Thyroid gland (tissue), 4 donors: ENCODE measurements at regions not wholly inside any gene's neighbourhood (a gene's known extent, or its start where the extent isn't known, plus 50 kb on each side); places are given as distances from the start of the nearest gene placed in this dataset.

Experiments used
- POLR2A ChIP-seq, 2 donors: fragments of 450-650 bp; IDR thresholded peaks; one replicate each; pipeline ENCODE4 v1.6.1; 2017; ENCODE audit warnings: antibody characterized with exemption in 2 of 2, mild to moderate bottlenecking in 2 of 2, moderate library complexity in 1 of 2
- TF ChIP-seq, protein P1 (sequence below), 6 experiments: fragments of 200-600 bp in 3 of 6; fragments of 450-650 bp in 3 of 6; sonication (generic) in 3 of 6; IDR thresholded peaks; one replicate each; pipeline ENCODE4 v1.5.1; 2016 to 2019; ENCODE audit warnings: antibody characterized with exemption in 6 of 6, mild to moderate bottlenecking in 2 of 6, inconsistent platforms in 1 of 6, moderate library complexity in 1 of 6

DNA sequence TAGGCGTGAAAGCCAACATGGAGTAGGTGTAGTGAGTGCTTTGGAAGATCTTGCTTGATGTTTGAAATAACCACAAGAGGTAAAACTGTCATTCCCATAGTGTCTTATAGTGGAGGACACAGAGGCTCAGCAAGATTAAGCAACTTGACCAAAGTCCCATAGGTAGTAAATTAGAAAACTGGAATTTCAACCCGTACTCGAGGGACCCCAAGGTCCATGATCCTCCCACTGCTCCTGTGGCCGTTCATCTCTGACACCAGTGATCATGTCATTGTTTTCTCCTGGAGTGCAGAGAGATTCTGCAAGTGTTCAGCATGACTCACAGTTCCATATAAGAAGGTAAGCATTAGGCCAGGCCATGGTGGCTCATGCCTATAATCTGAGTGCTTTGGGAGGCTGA lies 126.9 kb downstream of the FGF9 start:
- TF ChIP-seq, protein P1, sequence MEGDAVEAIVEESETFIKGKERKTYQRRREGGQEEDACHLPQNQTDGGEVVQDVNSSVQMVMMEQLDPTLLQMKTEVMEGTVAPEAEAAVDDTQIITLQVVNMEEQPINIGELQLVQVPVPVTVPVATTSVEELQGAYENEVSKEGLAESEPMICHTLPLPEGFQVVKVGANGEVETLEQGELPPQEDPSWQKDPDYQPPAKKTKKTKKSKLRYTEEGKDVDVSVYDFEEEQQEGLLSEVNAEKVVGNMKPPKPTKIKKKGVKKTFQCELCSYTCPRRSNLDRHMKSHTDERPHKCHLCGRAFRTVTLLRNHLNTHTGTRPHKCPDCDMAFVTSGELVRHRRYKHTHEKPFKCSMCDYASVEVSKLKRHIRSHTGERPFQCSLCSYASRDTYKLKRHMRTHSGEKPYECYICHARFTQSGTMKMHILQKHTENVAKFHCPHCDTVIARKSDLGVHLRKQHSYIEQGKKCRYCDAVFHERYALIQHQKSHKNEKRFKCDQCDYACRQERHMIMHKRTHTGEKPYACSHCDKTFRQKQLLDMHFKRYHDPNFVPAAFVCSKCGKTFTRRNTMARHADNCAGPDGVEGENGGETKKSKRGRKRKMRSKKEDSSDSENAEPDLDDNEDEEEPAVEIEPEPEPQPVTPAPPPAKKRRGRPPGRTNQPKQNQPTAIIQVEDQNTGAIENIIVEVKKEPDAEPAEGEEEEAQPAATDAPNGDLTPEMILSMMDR (IDR thresholded peaks at IDR 0.05) = no peak
- TF ChIP-seq POLR2A (IDR thresholded peaks at IDR 0.05) = no peak
